ENCODE measurements at regions not wholly inside any gene's neighbourhood (a gene's known extent, or its start where the extent isn't known, plus 50 kb on each side); places are given as distances from the start of the nearest gene placed in this dataset.
A peak's percentile ranks its signal among the peaks of the same experiment; 100 is the strongest.

DNA sequence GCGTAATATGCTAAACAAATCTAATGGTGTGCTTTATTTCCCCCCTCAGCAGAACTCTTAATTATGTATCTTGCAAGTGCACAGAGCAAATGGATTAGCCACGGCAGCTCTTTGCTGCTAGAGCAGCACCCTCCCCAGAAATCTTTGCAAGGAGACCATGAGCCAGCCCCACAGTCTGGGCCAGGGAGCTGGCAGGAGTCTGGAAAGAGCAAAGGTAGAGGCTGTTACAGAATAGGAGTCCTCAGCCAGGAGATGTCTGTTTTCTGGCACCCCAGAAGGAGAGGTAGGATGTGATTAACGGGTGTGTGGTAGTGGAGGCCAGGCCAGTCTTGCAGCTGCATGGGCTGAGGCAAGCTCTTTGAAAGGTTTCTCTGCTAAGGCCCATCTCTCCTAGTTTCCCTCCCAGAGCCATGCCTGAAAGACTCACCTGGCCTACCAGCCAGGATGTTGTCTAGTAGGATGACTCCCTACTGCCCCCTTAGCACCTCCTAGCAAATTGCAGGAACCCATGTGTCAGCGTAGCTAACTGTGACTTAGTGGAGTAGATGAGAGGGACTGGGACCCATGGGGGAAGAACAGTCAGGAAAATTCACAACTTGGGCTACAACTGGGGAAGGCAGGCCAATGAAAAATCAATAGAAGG, 557.2 kb downstream of the BUD13 start:
- in situ Hi-C loops (cut with HindIII; ENCODE audit: low pct_unique_long_range_greater_than_20kb, low sequenced_read_pairs), result no loop called here
- intact Hi-C loops (cut with micrococcal nuclease; ENCODE audit: unreplicated experiment), result no loop called here
- H3K36me3 ChIP-seq (ENCODE audit: control insufficient read depth, insufficient read depth, low read length), result no peaks in the 10 kb centered on the region
- TF ChIP-seq TCF7L2 (IDR thresholded peaks at IDR 0.05; ENCODE audit: low read depth, low read length), result no peak
- no peak for TF ChIP-seq SIN3A (IDR thresholded peaks at IDR 0.05; ENCODE audit: borderline replicate concordance, insufficient read depth, low read depth, low read length)
- TF ChIP-seq REST (IDR thresholded peaks at IDR 0.05; ENCODE audit: insufficient read depth in 1 of 2, low read depth in 2 of 2, low read length in 1 of 2), result no peak
- no peak for TF ChIP-seq POLR2AphosphoS5 (IDR thresholded peaks at IDR 0.05; ENCODE audit: low read depth, low read length)
- TF ChIP-seq, protein P1, sequence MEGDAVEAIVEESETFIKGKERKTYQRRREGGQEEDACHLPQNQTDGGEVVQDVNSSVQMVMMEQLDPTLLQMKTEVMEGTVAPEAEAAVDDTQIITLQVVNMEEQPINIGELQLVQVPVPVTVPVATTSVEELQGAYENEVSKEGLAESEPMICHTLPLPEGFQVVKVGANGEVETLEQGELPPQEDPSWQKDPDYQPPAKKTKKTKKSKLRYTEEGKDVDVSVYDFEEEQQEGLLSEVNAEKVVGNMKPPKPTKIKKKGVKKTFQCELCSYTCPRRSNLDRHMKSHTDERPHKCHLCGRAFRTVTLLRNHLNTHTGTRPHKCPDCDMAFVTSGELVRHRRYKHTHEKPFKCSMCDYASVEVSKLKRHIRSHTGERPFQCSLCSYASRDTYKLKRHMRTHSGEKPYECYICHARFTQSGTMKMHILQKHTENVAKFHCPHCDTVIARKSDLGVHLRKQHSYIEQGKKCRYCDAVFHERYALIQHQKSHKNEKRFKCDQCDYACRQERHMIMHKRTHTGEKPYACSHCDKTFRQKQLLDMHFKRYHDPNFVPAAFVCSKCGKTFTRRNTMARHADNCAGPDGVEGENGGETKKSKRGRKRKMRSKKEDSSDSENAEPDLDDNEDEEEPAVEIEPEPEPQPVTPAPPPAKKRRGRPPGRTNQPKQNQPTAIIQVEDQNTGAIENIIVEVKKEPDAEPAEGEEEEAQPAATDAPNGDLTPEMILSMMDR (IDR thresholded peaks at IDR 0.05), result no peak; the same call in 1 of the 2 replicates
- CTCF ChIA-PET, result no interaction called here
- no peaks in the 10 kb centered on the region for H3K4me1 ChIP-seq (ENCODE audit: control insufficient read depth, insufficient read depth, low read length)
- no peak for DNase-seq (ENCODE audit: low read depth, low spot score)
- H3K27ac ChIP-seq (ENCODE audit: low read length), result no peak overlapping the region
- BruUV-seq (replicated peaks), result no TSS peak
- H3K27me3 ChIP-seq (ENCODE audit: control insufficient read depth, insufficient read depth, low read length), result no peaks in the 10 kb centered on the region
- H3K4me3 ChIP-seq (ENCODE audit: low read depth in 2 of 2, low read length in 2 of 2), result no peak overlapping the region
- POLR2A ChIA-PET, result no interaction called here
- ATAC-seq, result 0 out of 2 replicates have a peak, but pooled peaks have one; percentile 30
- no peaks in the 10 kb centered on the region for H3K9me3 ChIP-seq (ENCODE audit: control insufficient read depth, insufficient read depth, low read depth, low read length)

- TF ChIP-seq REST (IDR thresholded peaks at IDR 0.05; ENCODE audit: insufficient read depth in 1 of 2, low read depth in 2 of 2, low read length in 1 of 2), result no peak
- TF ChIP-seq, protein P1 (IDR thresholded peaks at IDR 0.05), result no peak
- no peak for TF ChIP-seq SIN3A (IDR thresholded peaks at IDR 0.05; ENCODE audit: borderline replicate concordance, insufficient read depth, low read depth, low read length)
- TF ChIP-seq POLR2AphosphoS5 (IDR thresholded peaks at IDR 0.05; ENCODE audit: low read depth, low read length), result no peak
- TF ChIP-seq TCF7L2 (IDR thresholded peaks at IDR 0.05; ENCODE audit: low read depth, low read length), result no peak
Measured at GRCh38 chr11:116211147-116211546, 561.6 kb downstream of the BUD13 start.

More at GRCh38 chr11:116211147-116211546, 561.6 kb downstream of the BUD13 start:
- no peak overlapping the region for H3K27ac ChIP-seq (ENCODE audit: low read length)
- in situ Hi-C loops (cut with HindIII; ENCODE audit: low pct_unique_long_range_greater_than_20kb, low sequenced_read_pairs) (no loop called here), intact Hi-C loops (cut with micrococcal nuclease; ENCODE audit: unreplicated experiment) (no loop called here)
- ATAC-seq (no peak), DNase-seq (ENCODE audit: low read depth, low spot score) (no peak)
- no TSS peak for BruUV-seq (replicated peaks)
- H3K36me3 ChIP-seq (ENCODE audit: control insufficient read depth, insufficient read depth, low read length), result no peaks in the 10 kb centered on the region
- H3K9me3 ChIP-seq (ENCODE audit: control insufficient read depth, insufficient read depth, low read depth, low read length), result no peaks in the 10 kb centered on the region
- CTCF ChIA-PET, result no interaction called here
- POLR2A ChIA-PET, result no interaction called here
- H3K4me3 ChIP-seq (ENCODE audit: low read depth in 2 of 2, low read length in 2 of 2), result no peak overlapping the region
- H3K27me3 ChIP-seq (ENCODE audit: control insufficient read depth, insufficient read depth, low read length), result peaks cover 2% of the 10 kb centered on the region; the same call in 1 of the 2 replicates
- H3K4me1 ChIP-seq (ENCODE audit: control insufficient read depth, insufficient read depth, low read length), result no peaks in the 10 kb centered on the region
